HS-27A (cell line): ENCODE measurements at regions not wholly inside any gene's neighbourhood (a gene's known extent, or its start where the extent isn't known, plus 50 kb on each side); places are given as distances from the start of the nearest gene placed in this dataset.
A peak's percentile ranks its signal among the peaks of the same experiment; 100 is the strongest.

Source experiments
- DNase-seq: peaks from one replicate; pipeline ENCODE4 v3.0.0-alpha.2; 2012; ENCODE audit warnings: low read depth, missing footprints

DNA sequence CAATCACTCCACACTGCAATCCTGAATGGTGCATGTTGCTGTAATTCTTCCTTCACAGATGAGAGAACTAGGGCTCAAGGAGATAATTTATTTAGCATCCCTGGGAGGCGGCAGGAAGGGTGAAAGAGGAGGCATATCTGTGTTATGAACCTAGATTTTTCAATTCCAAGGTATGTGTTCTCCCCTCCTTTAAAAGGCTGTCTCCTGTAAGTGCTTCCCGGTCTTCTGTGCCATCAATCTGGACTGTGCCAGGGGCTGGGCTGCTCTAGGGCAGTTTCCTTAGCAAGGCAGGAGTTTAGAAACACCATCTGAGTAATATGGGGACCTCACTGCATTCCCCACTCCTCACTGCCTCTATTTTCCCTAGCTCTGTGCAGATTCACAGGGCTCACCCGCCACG lies 185.0 kb downstream of the RFC3 start:
- DNase-seq: no peak

DNA sequence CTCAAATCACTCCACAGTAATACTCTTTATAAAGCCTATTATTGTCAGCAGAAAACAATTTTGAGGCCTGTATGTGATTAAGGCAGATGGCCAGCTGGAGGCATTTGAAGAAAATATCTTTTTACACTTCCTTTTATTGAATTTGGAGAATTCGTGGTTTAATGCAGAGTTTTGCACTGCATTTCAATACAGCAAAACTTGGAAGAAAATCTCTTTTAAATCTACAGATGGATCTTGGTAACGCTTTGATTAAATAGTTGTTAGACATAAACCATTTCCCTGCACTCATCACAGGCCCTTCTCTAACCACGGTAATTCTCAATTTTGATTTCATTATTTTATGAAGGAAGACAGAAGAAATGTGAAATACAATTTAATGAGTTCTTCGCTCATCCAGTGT lies 185.7 kb downstream of the RFC3 start:
- DNase-seq: no peak

DNA sequence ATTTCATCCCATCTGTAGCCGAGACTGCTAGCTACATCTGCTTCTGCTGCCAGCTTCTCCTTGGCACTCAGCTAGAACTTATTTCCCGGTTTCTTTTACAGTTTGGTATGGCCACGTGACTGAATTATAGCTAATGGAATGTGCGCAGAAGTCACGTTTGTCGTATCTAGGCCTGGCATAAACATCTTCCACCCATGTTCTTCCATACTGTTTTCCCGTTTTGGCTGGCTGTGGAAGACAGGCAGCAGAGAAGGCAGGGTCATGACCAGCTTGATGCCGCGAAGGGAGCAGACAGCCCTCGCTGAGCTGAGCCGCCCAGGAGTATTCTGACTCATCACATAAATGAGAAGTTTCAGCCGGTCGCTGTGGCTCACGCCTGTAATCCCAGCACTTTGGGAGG lies 186.7 kb downstream of the RFC3 start:
- DNase-seq: no peak

DNA sequence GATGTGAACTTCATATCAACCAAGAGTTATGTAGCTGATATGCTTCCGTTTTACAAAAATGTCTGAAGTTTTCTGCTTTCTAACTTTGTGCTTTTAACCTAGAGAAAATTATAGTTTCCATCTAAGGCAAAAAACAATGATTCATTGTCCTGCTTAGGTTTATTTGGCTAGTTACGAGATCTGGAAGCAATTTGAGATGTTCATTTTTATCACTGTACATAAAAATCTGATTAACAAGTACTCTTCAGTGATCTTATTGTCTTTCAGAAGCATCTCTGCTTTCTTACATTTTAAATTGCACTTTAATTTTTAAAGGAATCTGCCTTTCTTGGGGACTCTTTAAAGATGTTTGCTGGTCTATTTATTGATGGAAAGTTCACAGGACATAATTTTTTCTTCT lies 188.1 kb downstream of the RFC3 start:
- DNase-seq: no peak

DNA sequence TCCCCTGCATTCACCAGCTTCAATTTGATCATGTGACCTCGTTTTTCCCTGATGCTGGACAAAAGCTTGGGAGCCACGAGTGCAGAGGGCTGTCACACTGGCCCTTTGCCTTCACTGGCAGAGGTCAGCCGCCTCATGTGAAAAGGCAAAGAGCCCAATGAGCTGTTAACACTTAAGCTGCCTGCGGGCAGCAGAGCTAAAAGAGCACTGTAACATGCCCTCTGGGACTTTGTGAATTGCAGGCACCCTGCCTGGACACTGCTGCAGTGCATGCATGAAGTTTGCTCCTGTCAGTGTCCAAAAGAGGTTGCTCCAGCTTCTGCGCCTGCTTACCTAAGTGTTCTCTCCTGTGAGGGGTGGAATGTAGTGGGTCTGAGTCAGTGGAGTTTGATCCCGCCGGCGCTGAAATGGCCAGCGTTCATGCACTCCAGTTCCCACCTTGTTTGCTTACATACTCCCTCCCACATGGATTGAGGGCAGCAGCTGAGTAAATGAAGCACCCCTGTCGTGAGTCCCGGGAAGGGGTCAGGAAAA lies 193.7 kb downstream of the RFC3 start:
- DNase-seq: no peak

DNA sequence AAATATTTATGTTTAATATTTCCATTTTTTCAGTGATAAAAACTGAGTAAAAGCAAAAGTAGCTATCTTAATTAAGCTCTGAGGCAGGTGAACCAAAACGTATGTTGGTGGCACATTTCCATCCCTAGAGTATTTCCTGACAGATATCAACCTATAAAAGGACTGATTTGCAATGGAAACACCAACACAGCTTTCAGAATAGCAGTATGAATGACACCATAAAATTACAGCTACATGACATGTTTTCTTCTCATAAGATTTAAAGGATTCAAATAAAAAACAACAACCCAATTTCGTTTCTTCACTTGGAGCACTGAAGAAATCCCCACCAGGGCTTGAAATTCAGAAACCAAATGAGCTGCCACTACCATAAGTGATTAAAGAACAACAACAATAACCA lies 194.4 kb downstream of the RFC3 start:
- no peak for DNase-seq

DNA sequence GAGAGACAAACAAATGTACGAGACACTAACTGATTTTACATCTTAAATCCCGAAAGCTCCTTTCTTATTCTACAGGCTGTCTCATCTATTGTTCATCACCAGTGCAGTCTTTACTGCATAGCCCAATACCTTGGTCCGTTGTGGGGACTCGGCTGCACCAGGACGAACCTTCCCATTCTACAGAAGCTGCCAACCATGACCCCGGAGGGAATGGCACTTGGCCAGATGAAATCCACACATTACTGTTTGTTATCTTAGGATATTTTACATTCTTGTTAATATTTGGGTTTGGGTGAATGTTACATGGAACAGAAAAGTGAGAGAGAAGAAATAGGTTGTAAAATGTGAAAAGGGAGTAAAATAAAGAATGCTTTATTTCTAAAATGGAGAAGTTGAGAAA lies 195.1 kb downstream of the RFC3 start:
- no peak for DNase-seq

DNA sequence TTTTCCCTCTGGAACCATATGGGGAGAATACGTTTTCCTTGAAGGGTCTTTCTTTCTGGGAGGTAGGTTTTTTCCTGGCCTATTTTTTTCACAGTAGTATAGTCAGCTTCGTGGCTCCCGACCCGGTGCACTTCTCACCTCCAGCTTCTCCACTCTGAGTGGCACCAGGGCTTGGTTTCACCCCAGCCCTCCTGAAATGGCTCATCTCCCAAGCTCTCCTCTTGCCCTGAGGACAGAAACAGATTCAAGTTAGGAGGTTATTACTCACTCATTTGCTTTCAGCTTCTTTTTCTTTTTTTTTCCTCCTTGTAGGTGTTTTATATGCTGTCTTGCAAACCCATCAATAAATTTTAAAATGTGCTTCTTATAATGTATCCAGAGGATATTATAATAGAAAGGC lies 199.3 kb downstream of the RFC3 start:
- DNase-seq: no peak

DNA sequence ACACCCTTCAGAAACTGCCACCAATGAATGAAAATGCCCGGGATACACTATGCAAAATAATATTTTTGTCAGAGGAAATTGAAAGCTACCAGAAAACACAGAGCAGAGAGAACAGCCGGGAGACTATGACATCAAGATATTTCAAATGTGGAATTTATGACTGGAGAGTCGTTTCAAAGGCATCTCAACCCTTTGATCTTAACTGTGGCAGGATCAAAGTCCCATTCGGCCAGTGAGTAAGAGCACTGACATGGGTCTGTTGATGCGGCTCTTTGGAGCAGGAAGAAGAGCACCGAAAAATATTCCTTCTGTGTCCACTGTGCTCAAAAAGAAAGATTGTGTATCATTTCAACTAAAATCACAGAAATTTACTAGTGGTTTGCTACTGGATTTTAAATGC lies 201.9 kb downstream of the RFC3 start:
- DNase-seq: no peak

DNA sequence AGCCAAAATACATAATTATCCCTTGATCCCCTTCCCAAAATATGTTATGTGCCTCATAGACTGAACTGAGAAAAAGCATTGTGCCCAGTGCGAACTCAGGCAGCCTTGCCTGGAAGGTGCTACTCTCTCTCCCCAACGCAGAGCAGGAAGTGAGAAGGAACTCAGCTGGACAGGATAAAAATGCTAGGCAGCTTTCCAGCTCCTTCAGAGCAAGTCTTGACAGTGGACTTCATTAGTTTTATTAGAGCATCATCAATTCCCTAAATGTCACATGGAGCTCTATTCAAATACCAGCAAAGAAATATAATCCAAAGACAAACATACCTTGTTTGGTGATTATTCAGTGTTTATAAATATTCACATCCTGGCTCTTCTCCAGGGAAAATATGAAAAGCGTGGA lies 202.4 kb downstream of the RFC3 start:
- DNase-seq: no peak

DNA sequence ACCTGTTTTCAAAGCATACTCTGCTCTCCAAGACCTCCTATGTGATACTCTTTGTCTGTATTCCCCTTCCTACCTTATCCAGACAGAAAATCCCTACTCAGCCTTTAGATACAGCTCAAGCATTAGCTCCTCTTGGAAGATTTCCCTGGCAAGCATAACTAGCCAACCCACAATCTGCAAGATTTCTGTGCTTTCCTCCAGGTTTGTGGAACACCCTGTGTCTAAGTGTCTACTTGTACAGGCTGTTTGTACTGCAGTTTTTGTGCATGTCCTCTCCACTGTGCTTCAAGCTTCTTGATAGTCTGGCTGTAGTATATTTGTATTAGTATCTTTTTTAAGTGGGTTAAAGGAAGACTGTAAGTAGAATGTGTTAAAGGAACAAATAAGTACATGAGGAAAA lies 203.7 kb downstream of the RFC3 start:
- DNase-seq: no peak

DNA sequence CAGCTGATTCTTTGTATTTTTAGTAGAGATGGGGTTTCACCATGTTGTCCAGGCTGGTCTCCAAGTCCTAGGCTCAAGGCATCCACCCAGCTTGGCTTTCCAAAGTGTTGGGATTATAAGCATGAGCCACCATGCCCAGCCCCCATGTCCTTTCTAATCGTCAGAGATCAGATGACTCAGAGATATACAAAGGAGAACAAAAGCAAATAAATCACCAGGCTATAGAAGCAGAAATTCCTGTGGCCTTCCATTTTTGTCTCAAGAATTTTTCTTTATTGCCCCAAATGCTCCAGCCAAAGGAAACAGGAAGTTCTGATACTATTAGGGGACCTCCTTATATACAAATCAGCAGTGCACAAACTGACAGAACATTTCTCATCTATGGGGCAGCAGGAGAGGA lies 207.8 kb downstream of the RFC3 start:
- peak; percentile 29 for DNase-seq

DNA sequence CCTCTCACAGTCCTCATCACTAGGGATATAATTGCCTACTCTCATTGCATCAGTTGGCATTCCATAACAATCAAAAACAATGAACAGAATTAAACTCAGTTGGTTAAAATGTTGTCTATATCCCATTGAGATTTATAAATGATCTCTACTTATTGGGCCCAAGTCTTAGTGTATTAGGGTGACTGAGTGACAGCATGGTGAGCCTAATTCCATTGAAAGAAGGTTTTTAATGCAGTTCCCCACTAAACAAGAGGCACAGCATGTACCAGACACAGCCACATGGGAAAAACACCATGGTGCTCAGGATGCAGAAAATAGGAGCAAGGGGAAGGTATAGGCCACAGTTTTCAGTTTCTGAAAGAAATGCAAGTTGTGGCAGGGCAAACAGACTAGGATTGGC lies 208.4 kb downstream of the RFC3 start:
- no peak for DNase-seq

DNA sequence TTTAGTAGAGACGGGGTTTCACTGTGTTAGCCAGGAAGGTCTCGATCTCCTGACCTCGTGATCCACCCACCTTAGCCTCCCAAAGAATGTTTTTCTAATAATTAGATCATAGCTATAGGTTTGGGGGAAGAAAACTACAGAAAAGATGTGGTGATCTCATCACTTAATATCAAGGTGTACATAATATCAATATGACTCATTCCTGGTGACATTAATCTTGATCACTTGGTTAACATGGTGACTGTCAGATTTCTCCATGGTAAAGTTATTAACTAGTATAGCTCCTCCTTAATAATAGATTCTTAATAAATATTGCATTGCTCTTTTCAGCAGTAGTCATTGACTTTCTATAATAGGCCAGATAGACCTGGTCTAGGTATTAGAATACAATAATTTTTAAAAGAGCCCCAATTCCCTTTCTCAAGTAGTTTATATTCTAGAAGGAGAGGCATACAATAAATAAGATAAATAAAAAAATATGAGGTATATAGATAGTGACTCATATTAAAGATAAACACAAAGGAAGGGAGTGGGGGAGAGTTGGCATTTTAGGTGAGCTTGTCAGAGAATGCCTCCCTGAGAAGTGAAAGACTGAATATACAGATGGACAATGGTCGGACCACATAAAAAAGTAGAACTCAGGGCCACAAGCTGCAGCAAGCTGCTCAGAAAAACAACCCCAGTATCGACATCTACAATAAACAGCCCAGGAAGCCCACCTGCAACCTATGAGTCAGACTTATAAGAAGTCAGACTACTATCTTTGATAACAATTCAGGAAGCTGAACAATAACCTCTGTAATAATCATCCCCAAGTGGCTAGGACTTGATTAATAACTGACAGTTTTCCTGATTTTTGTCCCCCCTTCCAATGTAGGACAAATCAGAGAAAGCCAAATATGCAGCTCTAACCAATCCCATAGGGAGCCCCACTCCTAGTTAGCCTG lies 210.8 kb downstream of the RFC3 start:
- DNase-seq: no peak

DNA sequence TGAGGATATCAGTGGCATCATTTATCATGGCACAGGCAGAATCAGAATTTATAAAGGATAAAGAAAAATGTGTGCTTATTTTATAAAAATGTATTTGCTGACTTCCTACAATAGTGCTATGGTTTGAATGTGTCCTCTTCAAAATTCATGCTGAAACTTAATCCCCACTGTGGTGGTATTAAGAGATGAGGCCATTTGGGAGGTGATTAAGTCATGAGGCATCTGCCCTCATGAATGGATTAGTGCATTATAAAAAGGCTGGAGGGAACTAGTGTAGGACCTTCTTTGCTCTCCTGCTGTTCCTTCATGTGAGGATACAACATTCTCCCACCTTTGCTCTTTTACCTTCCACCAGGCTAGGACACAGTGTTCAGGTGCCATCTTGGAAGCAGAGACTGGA lies 212.8 kb downstream of the RFC3 start:
- DNase-seq: no peak

DNA sequence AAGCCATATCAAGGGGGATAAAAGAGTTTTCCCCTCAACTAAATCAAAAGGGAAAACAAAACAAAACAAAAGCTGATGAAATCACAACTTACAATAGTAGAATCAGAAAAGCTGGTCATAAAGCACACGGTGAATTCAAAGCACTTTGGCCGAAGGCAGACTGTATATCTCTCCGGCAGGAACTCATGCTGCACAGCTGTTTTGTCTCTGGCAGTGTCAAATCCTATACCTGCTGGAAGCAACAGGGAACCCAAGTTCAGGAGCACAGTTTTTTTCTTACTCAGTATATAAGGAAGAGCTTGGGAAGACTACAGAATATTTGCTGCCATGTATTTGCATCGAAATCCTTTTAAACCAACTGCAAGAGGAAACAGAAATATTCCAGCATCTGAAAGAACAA lies 213.7 kb downstream of the RFC3 start:
- no peak for DNase-seq

DNA sequence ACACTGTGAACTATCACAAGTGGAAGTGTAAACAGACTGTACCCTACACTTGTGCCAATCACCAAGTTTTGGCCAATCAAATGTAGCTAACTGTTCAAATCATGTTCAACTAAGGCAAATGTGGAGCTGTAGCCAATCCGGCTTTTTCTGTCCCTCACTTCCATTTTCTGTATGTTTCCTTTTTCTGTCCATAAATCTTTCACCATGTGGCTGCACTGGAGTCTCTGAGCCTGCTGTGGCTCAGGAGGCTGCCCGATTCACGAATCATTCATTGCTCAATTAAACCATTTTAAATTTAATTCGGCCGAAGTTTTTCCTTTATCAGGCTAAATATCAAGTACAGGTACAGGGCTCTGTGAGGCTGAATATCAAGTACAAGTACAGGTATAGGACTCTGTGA lies 216.5 kb downstream of the RFC3 start:
- DNase-seq: no peak

DNA sequence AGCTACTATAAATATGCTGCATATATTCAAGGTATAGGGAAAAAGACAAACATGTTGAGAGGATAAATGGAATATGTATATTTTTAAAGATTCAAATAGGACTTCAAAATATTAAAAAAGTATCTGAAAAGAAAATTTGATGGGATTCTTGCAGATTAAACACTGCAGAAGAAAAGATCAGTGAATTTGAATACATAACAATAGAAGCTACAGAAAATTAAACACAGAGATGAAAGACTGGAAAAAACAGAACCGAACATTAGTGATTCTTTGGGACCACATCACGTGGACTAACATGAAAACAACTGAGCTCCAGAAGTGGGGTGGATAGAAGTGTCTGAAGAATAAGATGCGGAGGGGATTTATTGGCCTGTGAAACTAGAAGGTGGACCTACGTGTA lies 217.2 kb downstream of the RFC3 start:
- no peak for DNase-seq

DNA sequence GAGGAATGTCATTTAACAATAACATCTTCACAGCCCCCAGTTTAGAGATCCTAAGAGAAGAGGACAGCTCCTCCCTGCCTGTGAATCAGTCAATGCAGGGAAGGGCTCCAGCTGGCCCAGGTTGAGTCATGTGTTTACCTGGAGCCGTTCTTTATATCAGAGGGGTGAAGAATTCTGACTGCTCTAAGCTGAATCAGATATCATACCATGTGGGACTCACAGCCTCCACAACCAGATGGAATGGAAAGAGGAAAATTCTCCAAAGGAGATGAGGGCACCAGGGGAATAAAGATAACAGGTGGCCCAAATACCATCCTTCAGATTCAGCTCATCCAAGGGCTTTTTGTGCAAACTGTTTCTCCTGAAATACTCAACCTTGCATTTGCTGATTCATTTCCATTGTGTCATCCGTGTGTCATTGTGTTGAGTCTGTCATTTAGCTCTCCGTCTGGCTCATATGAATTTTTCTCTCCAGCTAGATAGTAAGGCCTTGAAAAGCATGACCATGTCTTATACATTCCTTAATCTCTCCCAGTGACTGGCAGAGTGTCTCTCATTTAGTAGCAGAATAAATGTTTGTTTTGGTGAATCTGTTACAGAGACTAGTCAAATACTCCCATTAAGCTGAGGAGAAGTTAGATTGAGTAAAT lies 217.9 kb downstream of the RFC3 start:
- DNase-seq: no peak

DNA sequence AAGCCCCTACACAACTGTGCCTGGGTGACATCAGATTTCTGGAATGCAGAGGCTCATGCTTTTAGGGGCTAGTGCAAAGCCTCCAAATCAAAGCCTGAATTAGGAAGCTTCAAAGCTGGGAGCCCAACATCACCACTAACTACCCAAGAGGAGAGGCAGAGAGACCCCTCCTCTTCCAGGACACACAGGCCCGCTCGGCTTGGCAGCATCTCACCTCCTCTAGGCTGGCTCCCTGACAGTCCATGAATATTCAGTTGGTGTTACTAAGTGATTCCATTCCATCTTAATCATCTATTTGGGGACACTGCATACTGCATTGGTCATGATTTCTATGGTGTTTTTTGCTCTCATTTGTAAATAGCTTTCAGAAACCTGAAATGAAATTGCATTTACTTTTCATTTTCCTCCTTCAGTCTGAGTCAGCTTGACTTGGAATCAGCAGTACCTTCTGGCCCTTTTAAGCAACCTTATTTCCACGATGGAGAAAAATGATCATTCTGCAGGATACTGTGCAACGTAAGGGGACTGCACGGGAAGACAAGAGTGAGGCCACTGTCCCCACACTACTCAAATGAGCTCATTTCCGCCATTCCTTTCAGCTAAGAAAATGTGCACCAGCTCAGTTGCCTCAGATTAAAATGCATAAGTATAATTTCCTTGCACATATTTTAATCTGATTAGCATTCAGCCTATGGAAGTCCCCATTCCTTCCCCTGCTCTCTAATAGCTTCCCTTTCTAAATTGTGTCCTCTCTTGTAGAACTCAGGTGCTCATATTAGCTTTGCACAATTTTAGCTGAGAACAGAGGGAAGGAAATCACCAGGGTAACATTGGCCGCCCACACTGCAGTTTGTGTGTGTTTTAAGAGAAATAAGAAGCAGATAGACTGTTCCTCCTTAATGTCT lies 219.9 kb downstream of the RFC3 start:
- DNase-seq: no peak

DNA sequence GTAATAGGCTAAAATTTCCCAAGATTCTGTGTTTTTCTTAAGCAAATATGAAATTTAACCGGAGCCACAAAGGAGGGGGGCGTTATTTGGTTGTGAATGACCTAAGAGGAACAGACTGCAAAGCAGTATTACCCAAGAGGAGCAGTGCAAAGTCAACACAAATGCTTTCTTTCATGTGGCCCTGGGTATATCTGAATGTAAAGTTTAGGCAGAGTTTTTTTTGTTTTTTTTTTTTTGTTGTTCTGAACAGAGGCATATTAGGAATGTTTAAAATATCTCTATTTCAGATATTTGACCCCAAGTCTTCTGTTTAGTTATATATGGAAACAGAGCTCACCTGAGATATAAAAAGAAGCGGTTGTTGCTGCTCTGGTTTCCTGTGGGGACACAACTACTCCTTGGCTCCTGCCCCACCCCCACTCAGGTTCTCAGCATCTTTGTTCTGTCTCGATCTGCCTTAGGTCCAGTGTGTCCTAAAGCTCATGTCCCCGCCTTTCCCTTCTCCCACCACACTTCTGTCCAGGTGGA lies 220.7 kb downstream of the RFC3 start:
- DNase-seq: no peak

DNA sequence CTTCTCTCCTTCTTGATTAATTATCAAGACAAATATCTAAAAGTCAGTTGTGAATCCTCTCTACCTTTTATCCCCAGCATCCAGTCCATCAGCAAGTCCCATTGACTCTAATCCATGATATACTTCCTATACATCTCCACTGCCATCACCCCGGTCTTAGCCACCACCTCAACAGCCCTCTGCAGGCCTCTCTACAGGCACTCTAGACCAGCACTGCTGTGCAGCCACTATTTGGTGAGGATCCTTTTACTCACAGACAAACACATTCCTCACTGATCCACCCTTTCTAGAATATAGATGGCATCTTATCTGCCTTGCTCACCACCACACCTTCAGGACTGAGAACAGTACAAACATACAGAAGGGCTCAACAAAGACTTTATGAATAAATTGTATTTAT lies 221.7 kb downstream of the RFC3 start:
- no peak for DNase-seq
